ENCODE measurements at regions not wholly inside any gene's neighbourhood (a gene's known extent, or its start where the extent isn't known, plus 50 kb on each side); places are given as distances from the start of the nearest gene placed in this dataset.

DNA sequence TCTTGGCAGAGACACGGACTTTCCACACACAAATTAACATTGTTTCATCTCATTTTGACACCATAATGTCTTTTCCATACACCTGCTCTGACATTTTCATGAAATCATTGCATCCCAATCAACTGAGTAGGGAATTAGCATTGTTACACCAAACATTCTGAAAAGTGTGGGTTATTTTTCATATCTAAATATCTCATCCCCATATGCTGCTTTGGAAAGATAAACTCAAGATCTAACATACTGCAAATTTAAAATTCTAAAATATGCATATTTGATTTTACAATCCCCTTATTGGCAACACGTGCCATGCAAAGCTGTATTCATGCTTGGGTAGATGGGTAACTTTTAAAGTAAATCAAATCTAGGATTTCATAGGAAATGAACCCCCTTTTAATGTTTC, 242.9 kb downstream of the ZNF516 start:
- TF ChIP-seq, protein P1, sequence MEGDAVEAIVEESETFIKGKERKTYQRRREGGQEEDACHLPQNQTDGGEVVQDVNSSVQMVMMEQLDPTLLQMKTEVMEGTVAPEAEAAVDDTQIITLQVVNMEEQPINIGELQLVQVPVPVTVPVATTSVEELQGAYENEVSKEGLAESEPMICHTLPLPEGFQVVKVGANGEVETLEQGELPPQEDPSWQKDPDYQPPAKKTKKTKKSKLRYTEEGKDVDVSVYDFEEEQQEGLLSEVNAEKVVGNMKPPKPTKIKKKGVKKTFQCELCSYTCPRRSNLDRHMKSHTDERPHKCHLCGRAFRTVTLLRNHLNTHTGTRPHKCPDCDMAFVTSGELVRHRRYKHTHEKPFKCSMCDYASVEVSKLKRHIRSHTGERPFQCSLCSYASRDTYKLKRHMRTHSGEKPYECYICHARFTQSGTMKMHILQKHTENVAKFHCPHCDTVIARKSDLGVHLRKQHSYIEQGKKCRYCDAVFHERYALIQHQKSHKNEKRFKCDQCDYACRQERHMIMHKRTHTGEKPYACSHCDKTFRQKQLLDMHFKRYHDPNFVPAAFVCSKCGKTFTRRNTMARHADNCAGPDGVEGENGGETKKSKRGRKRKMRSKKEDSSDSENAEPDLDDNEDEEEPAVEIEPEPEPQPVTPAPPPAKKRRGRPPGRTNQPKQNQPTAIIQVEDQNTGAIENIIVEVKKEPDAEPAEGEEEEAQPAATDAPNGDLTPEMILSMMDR (IDR thresholded peaks at IDR 0.05 in 4 of 5, conservative IDR thresholded peaks at IDR 0.05 in 1 of 5): no peak
- no peak for TF ChIP-seq POLR2A (IDR thresholded peaks at IDR 0.05)
